Stimulated activated CD8-positive, alpha-beta memory T cell treated with anti-CD3 and anti-CD28 coated beads, Interleukin-7, amount 100 ng/mL, for 48 hours (primary cell): ENCODE measurements at regions not wholly inside any gene's neighbourhood (a gene's known extent, or its start where the extent isn't known, plus 50 kb on each side); places are given as distances from the start of the nearest gene placed in this dataset.
"Not testable (repeated sequence)": the region's sequence is repeated elsewhere in the genome, so short reads cannot be mapped to it uniquely, and the experiment has no call there.

ENCODE experiments used
- DNase-seq, 2 donors: peaks; one replicate each; pipeline ENCODE4 v3.0.0-alpha.2; 2020; ENCODE audit warnings: low read depth in 1 of 2; ENCODE audit errors: extremely low read depth in 1 of 2

- DNase-seq = no peak
These were observed 68.1 kb upstream of the DCD start for GRCh38 chr12:54716261-54716660.

- DNase-seq = not testable (repeated sequence)
These were observed 65.7 kb upstream of the DCD start for GRCh38 chr12:54713876-54714275.

- DNase-seq = no peak
These were observed 63.5 kb upstream of the DCD start for GRCh38 chr12:54711669-54712068.

- no peak for DNase-seq
These were observed 60.7 kb upstream of the DCD start for GRCh38 chr12:54708826-54709225.

- DNase-seq = no peak
These were observed 56.0 kb upstream of the DCD start for GRCh38 chr12:54704202-54704601.

- no peak for DNase-seq
These were observed 53.9 kb upstream of the DCD start for GRCh38 chr12:54701940-54702592.

- DNase-seq = no peak
These were observed 52.7 kb upstream of the DCD start for GRCh38 chr12:54700849-54701248.

GRCh38 chr12:54700301-54700700 lies 52.1 kb upstream of the DCD start:
- DNase-seq = no peak
